ENCODE measurements at regions not wholly inside any gene's neighbourhood (a gene's known extent, or its start where the extent isn't known, plus 50 kb on each side); places are given as distances from the start of the nearest gene placed in this dataset.

DNA sequence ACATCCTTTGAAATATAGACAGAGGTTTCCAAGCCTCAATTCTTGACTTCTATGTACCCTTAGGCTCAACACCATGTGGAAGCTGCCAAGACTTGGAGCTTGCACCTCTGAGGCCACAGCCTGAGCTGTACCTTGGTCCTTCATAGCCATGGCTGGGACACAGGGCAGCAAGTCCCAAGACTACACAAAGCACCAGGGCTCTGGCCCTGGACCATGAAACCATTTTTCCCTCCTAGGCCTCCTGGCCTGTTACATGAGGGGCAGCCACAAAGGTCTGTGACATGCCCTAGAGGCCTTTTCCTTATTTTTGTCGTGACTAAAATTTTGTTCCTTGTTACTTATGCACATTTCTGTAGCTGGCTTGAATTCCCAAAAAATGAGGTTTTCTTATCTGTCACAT is 953.1 kb upstream of the ADGRL4 start:
- intact Hi-C loops (cut with DNase I): no loop called here
- H3K4me3 ChIP-seq: no peak overlapping the region
- no peaks in the 10 kb centered on the region for H3K27me3 ChIP-seq
- TF ChIP-seq CTCF (IDR thresholded peaks at IDR 0.05): no peak
- no peak for TF ChIP-seq POLR2A (IDR thresholded peaks at IDR 0.05)
- H3K27ac ChIP-seq: no peak overlapping the region
- WGBS, 2 donors: 57 to 74% methylated on average over 1 of the region's 1 CpG
- H3K9me3 ChIP-seq: peaks cover 0 to 6% (median 0%) of the 10 kb centered on the region in 3 donors
- DNase-seq: no peak
- H3K4me1 ChIP-seq: no peaks in the 10 kb centered on the region
- H3K36me3 ChIP-seq: no peaks in the 10 kb centered on the region

DNA sequence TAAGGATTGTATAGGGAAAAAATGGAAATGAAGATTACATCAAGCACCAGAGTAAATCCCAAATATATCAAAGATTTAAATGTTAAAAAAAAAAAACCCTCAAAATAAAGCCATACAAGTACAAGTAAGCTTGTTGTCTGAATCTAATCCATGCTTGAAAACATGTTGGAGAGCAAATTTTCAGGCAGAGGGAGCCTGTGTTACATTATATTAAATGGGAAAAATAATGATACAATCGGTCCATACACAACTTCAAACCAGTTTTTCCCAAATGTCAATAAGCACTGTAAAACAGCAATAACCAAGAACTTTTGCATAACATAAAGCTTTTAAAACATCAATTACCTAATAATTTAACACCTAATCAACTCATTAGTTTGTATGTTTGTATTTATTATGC is 949.4 kb upstream of the ADGRL4 start:
- Histone ChIP-seq H3K4me3 (no peak overlapping the region), H3K9me3 (peaks cover 0 to 6% (median 0%) of the 10 kb centered on the region in 3 donors), H3K36me3 (no peaks in the 10 kb centered on the region), H3K4me1 (no peaks in the 10 kb centered on the region), H3K27ac (no peak overlapping the region), H3K27me3 (no peaks in the 10 kb centered on the region)
- intact Hi-C loops (cut with DNase I): no loop called here
- TF ChIP-seq CTCF (IDR thresholded peaks at IDR 0.05) (no peak), POLR2A (IDR thresholded peaks at IDR 0.05) (no peak)
- no peak for DNase-seq
- 47 to 62% methylated on average over 1 of the region's 1 CpG for WGBS, 2 donors

- no peaks in the 10 kb centered on the region for H3K27me3 ChIP-seq
- no peaks in the 10 kb centered on the region for H3K4me1 ChIP-seq
- TF ChIP-seq CTCF (IDR thresholded peaks at IDR 0.05) (no peak), POLR2A (IDR thresholded peaks at IDR 0.05) (no peak)
- WGBS, 2 donors: 78 to 85% methylated on average over 3 of the region's 3 CpGs
- no peak overlapping the region for H3K27ac ChIP-seq
- H3K9me3 ChIP-seq: no peaks in the 10 kb centered on the region
- intact Hi-C loops (cut with DNase I): no loop called here
- H3K4me3 ChIP-seq: no peak overlapping the region
- DNase-seq: no peak
- no peaks in the 10 kb centered on the region for H3K36me3 ChIP-seq
Measured at GRCh38 chr1:79950511-79950910, 944.0 kb upstream of the ADGRL4 start.

GRCh38 chr1:79945391-79945790 is 938.9 kb upstream of the ADGRL4 start:
- intact Hi-C loops (cut with DNase I): no loop called here
- no peak for DNase-seq

GRCh38 chr1:79929356-79929755 is 922.8 kb upstream of the ADGRL4 start:
- WGBS, 2 donors: 93 to 100% methylated on average over 2 of the region's 2 CpGs
- H3K27ac ChIP-seq: no peak overlapping the region
- H3K4me3 ChIP-seq: no peak overlapping the region
- no peaks in the 10 kb centered on the region for H3K9me3 ChIP-seq
- TF ChIP-seq POLR2A (IDR thresholded peaks at IDR 0.05) (no peak), CTCF (IDR thresholded peaks at IDR 0.05) (no peak)
- H3K36me3 ChIP-seq: no peaks in the 10 kb centered on the region
- no peak for DNase-seq
- intact Hi-C loops (cut with DNase I): no loop called here
- H3K4me1 ChIP-seq: no peaks in the 10 kb centered on the region
- no peaks in the 10 kb centered on the region for H3K27me3 ChIP-seq

More at GRCh38 chr1:79945391-79945790, 938.9 kb upstream of the ADGRL4 start:
- H3K9me3 ChIP-seq: no peaks in the 10 kb centered on the region
- no peak overlapping the region for H3K4me3 ChIP-seq
- no peaks in the 10 kb centered on the region for H3K36me3 ChIP-seq
- H3K4me1 ChIP-seq: no peaks in the 10 kb centered on the region
- H3K27ac ChIP-seq: no peak overlapping the region
- TF ChIP-seq POLR2A (IDR thresholded peaks at IDR 0.05) (no peak), CTCF (IDR thresholded peaks at IDR 0.05) (no peak)
- H3K27me3 ChIP-seq: no peaks in the 10 kb centered on the region
